Glomerular visceral epithelial cell (primary cell): ENCODE measurements at regions not wholly inside any gene's neighbourhood (a gene's known extent, or its start where the extent isn't known, plus 50 kb on each side); places are given as distances from the start of the nearest gene placed in this dataset.
A peak's percentile ranks its signal among the peaks of the same experiment; 100 is the strongest.
"Not testable (repeated sequence)": the region's sequence is repeated elsewhere in the genome, so short reads cannot be mapped to it uniquely, and the experiment has no call there.

ENCODE experiments used
- DNase-seq: peaks from one replicate; pipeline ENCODE4 v3.0.0-alpha.2; 2016; ENCODE audit errors: extremely low spot score

GRCh38 chr6:75031102-75031501 lies 174.8 kb downstream of the COL12A1 start:
- not testable (repeated sequence) for DNase-seq

- no peak for DNase-seq
Measured at GRCh38 chr6:75029333-75029732, 176.5 kb downstream of the COL12A1 start.

GRCh38 chr6:75025371-75025770 lies 180.5 kb downstream of the COL12A1 start:
- DNase-seq = no peak

DNA sequence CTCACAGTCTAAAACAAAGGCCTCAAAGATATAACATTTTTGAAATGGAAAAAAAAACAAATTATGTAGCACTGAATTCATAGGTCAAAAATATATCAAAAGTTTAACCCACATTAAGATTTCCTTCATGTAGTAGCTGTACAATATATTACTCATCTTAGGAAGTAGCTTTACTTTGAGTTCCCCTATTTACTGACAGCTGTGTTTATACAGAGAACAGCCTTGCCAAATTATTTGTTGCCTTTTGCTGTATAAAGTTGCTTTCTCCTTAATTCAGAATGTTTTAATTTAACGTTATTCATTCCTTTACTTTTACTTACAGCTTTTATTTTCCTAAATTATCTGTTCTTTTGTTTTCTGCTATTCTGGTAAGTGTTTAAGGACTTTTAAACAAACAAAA lies 181.0 kb downstream of the COL12A1 start:
- DNase-seq = no peak

DNA sequence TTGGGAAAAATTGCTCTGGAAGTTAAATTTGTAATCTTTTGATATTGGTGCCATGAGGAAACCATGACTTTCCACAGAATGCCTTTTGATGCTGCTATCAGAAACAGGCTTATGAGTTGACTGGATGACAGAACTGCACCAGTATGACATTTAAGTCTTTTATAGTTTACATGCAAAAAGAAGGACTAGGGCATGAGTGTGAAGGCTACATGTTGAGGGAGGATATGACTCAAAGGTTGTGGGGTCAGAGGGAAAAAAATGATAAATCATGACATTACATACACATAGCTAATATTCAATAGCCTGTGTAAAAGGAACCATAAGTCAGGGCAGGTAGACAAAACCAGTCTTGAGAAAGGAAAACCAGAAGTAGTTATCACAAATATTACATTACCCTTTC lies 182.2 kb downstream of the COL12A1 start:
- peak; percentile 40 for DNase-seq

- no peak for DNase-seq
Measured at GRCh38 chr6:75020971-75021370, 184.9 kb downstream of the COL12A1 start.

DNA sequence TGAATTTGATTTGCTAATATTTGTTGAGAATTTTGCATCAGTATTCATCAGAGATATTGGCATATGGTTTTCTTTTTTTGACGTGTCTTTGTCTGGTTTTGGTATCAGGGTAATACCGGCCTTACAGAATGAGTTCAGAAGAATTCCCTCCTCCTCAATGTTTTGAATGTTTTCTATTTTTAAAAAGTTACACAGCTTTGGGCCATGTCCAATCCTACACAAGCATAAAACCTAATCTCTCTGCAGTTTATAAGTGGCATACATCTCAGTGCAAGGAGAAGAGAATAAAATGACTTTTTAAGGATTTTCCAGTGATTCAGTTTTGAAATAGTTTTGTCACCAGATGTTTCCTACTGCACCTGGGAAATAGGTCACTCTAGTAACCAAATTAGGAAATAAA lies 185.5 kb downstream of the COL12A1 start:
- DNase-seq = no peak

DNA sequence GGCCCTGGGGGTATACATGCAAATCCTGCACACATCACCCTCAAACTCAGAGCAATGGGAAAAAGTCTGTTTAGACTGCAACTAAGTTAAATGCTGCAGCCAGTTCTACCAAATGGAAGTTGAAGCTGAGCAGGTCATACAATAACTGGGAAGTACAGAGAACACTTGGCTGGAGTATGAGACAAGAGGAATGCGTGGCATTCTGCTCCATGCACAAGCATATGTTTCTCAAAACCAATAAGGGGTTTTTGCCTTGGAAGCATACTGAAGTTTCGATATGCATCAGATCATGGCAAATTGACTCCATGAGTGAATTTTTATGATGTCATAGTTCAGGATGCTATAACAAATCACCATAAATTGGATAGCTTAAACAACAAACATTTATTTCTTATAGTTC lies 193.8 kb downstream of the COL12A1 start:
- DNase-seq = no peak

GRCh38 chr6:75003984-75004383 lies 201.9 kb downstream of the COL12A1 start:
- not testable (repeated sequence) for DNase-seq

DNA sequence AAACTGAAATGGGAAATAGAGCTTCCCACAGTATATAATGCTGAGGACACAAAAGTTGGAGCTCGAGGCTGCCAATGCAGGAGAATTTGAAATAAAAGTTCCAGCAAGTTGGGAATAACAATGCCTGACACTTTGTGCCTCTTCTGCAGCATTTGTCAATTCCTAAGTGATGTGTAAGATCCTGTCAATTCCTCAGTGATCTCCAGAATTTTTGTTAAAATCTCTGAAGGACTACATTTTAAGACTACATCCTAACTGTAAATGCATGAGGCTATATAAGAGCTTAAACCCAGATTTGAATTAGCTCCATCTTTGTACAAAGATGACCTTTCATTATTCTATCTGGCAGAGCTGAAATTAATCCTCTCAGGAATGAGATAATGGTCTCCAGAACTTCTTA lies 208.2 kb downstream of the COL12A1 start:
- no peak for DNase-seq

DNA sequence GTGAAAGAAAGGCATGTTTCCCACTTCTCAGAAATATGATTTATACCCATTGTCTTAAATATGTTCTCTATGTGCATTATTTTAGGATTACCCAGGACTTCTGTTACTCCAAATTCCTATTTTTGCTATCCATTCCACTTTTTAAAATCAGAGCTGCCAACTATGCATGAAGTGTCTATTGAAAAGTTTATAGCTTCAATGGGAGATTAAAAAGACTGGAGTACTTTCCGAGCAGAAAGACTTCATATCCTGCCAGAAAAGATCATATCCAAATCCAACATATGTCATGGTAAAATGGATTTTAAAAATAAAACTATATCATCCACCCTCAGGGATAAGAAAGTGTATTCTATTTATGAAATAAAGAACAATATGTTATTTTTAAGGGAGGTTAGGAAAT lies 212.7 kb downstream of the COL12A1 start:
- DNase-seq = no peak

DNA sequence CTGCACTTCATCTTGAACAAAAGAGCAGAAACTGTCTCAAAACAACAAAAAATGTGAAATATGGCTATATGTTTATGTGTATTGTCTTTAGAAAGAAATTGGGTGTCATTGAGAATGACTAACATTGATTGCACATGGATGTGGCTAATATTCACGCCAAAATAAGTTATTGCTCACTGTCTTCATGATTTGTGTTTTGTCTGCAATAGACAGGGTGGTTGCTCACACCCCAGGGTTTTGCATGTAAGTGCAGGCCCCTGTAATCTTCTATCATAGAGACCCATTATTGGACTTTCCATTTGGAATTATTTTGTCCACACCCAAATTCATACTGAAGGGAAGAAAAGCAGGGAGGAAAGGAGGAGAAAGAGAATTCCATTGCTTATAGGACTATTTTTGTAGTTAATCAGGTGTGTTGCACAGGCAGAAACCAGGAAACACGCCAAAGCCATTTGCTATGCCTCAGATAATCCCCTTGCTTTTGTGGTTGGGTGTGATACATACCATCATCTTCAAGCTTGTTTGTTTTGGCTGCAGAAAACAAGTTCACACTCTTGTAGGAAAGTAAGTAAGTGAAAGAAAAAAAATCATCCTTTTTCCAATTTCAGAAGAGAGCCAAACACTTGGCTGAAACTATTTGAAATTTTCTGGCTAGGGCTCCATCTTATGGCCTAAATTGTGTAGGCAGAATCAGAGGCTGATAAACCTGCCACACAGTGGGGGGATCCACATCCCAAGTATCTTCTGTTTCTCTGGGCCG lies 214.1 kb downstream of the COL12A1 start:
- peak; percentile 70 for DNase-seq

GRCh38 chr6:74979065-74979766 lies 226.6 kb downstream of the COL12A1 start:
- no peak for DNase-seq

DNA sequence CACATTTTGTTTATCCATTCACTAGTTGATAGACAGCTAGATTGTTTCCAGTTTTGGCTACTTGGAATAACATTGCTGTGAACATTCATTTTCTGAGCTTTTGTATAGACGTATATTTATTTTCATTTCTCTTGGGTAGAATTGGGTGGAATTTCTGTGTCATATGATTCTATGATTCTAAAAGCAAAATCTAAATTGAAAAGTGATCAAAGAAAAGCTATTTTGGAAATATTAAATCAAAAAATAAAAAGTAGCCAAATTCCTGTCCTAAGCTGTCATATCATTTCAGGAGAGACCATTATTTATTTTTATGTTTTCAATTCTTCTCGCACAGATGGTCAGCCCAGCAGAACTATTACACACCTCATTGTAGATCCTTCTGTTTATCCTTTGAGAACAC lies 229.2 kb downstream of the COL12A1 start:
- DNase-seq = no peak

DNA sequence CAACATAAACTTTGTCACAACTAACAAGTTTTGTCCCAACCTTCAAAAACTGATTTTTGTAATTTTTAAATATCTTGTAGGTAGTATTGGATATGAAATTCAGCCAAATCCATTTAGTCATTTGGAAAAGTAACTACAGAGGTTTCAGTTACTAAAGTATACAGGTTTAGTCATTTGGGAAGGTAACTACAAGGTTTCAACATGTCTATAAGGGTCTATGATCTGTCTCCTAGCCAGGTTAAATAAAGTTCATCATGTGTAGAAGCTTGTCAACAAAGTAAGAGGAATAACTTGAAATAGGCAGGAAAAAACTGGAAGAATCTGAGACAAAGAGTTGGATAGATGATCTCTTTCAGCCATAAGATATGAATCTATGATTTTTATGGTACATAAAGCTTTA lies 229.8 kb downstream of the COL12A1 start:
- no peak for DNase-seq

DNA sequence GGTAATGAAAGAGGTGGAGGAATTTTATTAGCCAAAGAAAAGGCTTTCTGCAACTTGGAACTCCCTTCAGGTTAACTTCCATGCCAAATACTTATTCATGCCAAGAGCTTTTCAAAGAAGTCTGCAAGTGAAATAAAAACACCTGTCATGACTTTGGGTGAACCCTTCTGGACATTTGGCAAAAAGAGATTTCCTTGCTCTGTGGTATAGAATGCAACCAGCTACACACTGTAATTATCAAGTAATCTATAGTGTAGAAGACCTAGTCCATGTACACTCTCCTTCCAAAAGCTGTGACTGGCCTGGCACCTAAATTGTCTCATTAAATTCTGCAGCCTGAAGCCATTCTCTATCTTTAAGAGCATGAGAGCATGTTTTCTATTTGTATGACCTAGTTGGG lies 232.3 kb downstream of the COL12A1 start:
- DNase-seq = no peak

DNA sequence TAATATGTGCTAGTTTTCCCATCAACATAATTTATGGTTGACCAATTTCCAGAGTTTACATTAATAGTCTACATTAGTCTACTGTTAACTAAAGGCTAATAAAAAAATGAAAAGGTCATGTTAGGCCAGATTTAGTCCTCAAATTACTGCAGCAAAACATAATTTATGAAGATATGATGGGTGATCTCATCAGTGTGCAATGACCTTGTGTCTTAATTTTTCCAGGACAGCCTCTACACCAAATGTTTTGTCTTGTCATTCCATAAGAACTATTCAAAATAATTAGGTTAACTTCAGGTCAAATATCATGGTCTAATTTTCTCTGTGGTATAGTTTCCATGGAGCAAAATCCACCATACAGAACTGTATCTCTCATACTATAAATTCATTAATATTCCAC lies 234.2 kb downstream of the COL12A1 start:
- no peak for DNase-seq

DNA sequence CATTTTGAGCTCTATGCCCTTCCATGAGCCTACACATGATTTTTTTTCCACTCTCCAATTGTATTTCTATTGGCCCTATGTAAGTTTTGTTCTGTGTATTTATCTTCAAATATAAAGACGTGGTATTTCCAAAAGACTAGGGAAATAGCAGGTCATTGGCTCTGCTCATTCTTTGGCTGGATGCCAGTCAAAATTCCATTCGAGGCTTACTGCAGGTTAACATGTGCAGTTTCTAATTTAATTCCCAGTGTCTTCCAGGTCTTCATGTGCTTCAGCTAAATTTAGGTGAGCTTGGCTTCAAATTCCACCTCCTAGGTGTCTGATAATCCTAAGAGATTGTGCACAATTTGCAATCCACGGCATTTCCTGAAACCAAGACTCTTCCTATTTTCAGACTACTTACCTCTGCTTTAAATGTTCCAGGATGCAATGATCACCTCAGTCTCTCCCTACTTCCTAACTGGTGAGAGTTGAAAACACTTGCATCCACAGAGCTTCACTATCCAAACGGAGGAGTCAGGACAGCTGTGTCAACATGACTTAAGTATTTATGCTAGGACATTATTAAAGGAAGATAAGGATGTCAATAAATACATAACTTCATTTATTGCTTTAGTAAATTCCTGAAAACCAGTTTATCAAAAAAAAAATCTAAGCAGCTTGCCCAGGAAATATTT lies 236.1 kb downstream of the COL12A1 start:
- DNase-seq = no peak

DNA sequence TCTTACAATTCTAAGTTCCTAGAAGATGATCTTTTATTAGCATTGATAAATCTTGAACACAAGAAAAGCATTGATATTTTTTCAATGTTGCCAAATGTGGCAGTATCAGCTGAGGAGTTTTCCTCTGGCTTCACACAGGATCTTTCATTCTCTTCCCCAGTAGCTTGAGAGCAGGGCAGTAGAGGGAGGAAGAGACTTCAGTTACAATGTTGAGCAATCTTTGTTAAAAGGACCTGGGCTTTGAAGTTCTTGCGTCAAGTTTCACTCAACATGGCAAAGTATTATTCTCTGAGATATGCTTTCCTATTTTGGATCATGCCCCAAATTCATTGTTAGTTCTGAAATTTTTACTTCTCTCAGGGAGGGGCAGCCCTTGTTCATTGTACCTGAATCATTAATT lies 238.0 kb downstream of the COL12A1 start:
- no peak for DNase-seq

- no peak for DNase-seq
Measured at GRCh38 chr6:74966712-74967111, 239.1 kb downstream of the COL12A1 start.

- no peak for DNase-seq
Measured at GRCh38 chr6:74964871-74965441, 240.9 kb downstream of the COL12A1 start.

GRCh38 chr6:74956559-74957428 lies 249.1 kb downstream of the COL12A1 start:
- no peak for DNase-seq
